ENCODE measurements at regions not wholly inside any gene's neighbourhood (a gene's known extent, or its start where the extent isn't known, plus 50 kb on each side); places are given as distances from the start of the nearest gene placed in this dataset.

DNA sequence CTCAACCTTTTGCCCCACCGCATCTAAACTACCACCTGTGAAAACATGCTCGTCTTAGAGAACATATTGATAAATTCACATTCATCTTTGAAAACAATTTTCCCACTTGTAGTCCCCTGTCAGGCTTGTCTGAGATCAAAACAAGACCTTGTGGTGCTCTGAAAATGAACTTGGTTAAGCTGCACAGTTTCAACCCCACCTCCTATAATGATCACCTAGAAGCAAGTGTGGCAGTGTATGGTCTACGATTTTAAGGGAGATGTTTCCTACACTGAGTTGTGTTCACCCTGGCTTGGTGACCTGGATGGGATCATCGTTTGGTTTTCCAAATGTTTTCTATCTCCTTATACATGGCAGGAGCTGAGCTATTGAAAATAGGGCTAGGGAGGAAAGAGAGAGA, 539.4 kb downstream of the DOK5 start:
- Histone ChIP-seq H3K36me3 (ENCODE audit: low read depth) (no peaks in the 10 kb centered on the region), H3K4me1 (ENCODE audit: low read depth) (no peaks in the 10 kb centered on the region), H3K9me3 (no peaks in the 10 kb centered on the region), H3K4me3 (no peak overlapping the region)
- ATAC-seq (no peak), DNase-seq (no peak)
- intact Hi-C loops (cut with DNase I, micrococcal nuclease): no loop called here
- TF ChIP-seq, protein P1, sequence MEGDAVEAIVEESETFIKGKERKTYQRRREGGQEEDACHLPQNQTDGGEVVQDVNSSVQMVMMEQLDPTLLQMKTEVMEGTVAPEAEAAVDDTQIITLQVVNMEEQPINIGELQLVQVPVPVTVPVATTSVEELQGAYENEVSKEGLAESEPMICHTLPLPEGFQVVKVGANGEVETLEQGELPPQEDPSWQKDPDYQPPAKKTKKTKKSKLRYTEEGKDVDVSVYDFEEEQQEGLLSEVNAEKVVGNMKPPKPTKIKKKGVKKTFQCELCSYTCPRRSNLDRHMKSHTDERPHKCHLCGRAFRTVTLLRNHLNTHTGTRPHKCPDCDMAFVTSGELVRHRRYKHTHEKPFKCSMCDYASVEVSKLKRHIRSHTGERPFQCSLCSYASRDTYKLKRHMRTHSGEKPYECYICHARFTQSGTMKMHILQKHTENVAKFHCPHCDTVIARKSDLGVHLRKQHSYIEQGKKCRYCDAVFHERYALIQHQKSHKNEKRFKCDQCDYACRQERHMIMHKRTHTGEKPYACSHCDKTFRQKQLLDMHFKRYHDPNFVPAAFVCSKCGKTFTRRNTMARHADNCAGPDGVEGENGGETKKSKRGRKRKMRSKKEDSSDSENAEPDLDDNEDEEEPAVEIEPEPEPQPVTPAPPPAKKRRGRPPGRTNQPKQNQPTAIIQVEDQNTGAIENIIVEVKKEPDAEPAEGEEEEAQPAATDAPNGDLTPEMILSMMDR (IDR thresholded peaks at IDR 0.05): no peak

- DNase-seq: no peak
- intact Hi-C loops (cut with DNase I, micrococcal nuclease): no loop called here
Measured at GRCh38 chr20:55010761-55011160, 535.4 kb downstream of the DOK5 start.

DNA sequence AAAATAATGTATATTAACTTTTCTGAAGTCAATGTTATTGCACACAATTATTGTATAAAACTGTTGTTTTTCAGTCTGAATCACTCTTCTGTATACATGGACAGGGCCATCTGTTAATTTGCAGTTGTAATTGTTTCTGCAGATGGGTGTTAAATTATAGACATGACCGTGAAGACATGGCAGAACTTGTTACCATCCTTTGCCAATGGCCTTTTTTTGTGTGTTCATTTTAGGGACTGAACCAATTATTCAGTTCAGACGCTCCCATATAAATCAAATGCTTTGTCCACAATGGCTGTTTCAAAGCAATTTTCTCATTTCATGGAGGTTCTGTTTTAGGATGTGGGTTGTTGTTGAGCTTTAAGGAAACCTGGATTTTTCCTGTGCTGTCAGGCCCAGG, 533.7 kb downstream of the DOK5 start:
- Histone ChIP-seq H3K4me1 (ENCODE audit: low read depth) (no peaks in the 10 kb centered on the region), H3K36me3 (ENCODE audit: low read depth) (no peaks in the 10 kb centered on the region), H3K9me3 (no peaks in the 10 kb centered on the region), H3K4me3 (no peak overlapping the region)
- TF ChIP-seq, protein P1 (IDR thresholded peaks at IDR 0.05): no peak
- DNase-seq (no peak), ATAC-seq (no peak)
- intact Hi-C loops (cut with DNase I, micrococcal nuclease): no loop called here

More at GRCh38 chr20:55010761-55011160, 535.4 kb downstream of the DOK5 start:
- ATAC-seq: no peak
- no peaks in the 10 kb centered on the region for H3K9me3 ChIP-seq
- H3K4me1 ChIP-seq (ENCODE audit: low read depth): no peaks in the 10 kb centered on the region
- TF ChIP-seq, protein P1 (IDR thresholded peaks at IDR 0.05): no peak
- H3K4me3 ChIP-seq: no peak overlapping the region
- no peaks in the 10 kb centered on the region for H3K36me3 ChIP-seq (ENCODE audit: low read depth)

- Histone ChIP-seq H3K9me3 (no peaks in the 10 kb centered on the region), H3K4me1 (ENCODE audit: low read depth) (no peaks in the 10 kb centered on the region), H3K4me3 (no peak overlapping the region), H3K36me3 (ENCODE audit: low read depth) (no peaks in the 10 kb centered on the region)
- DNase-seq (no peak), ATAC-seq (no peak)
- TF ChIP-seq, protein P1 (IDR thresholded peaks at IDR 0.05): no peak
- intact Hi-C loops (cut with DNase I, micrococcal nuclease): no loop called here
Measured at GRCh38 chr20:55004044-55004443, 528.7 kb downstream of the DOK5 start.

DNA sequence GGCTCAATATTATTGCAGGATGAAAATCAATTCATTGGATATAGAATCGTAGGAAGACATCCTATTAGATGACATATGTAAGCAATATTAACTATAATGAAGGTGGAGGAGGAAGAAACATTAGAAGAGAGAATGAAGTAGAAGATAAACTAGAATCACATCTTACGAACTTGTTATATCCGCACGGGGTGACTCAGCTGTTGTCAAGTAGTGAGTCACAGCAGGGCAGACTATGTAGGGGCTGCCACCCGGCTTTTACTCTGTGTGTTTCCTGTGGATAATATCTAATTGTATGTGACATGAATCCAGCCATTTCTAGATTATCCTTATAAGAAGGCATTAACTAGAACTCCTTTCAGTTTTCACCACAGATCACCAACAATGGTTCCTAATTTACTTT, 520.2 kb downstream of the DOK5 start:
- no peak for DNase-seq
- no peak for ATAC-seq

More for the DNA sequence above, 520.2 kb downstream of the DOK5 start:
- Histone ChIP-seq H3K9me3 (no peaks in the 10 kb centered on the region), H3K4me1 (ENCODE audit: low read depth) (no peaks in the 10 kb centered on the region), H3K36me3 (ENCODE audit: low read depth) (no peaks in the 10 kb centered on the region), H3K4me3 (no peak overlapping the region)
- intact Hi-C loops (cut with DNase I, micrococcal nuclease): no loop called here
- TF ChIP-seq, protein P1 (IDR thresholded peaks at IDR 0.05): no peak

All from mucosa of descending colon (tissue), 3 donors.